NCI-H146 (cell line): ENCODE measurements at regions not wholly inside any gene's neighbourhood (a gene's known extent, or its start where the extent isn't known, plus 50 kb on each side); places are given as distances from the start of the nearest gene placed in this dataset.

Experiments
- DNase-seq: peaks from one replicate; lab custom pipeline; 2025; lab: John Stamatoyannopoulos, UW

DNA sequence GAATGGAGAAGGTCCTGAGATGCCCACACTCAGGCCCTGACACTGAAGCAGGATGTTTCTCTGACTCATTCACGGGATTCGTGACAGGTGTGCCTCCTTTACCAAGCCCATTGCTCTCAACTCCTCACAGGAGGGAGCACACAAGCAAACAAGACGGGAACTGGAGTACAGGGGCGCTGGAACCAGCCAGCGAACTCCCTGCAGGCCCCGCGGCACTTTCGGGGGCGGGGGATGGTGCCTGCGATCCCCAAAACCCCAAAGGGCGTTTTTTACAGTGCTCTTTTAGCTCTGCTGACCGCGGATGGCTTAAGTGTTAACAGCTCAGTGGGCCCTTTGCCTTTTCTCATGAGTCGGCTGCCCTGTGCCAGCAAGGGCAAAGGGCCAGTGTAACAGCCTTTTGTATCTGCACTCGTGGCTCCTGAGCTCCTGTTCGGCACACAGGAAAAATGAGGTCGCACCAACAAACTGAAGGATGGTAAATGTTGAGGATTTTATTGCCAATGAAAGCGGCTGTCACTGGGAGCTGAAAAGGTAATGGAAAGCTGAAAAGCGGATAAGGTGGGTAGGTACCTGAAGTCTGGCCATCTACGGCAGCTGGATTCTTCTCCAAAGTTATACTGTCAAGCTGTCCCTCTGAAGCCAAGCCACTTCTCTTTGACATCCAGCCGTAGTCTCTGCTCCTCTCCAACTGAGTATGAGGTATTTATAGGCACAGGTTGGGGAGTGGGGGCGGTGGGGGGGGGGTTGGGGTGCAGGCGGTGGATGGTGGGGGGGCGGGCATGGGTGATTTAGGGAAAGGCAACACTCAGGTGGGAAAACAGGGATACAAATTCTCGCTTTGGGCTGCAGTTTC, 65.0 kb upstream of the TRPC4 start:
- DNase-seq: peak; percentile 15

DNA sequence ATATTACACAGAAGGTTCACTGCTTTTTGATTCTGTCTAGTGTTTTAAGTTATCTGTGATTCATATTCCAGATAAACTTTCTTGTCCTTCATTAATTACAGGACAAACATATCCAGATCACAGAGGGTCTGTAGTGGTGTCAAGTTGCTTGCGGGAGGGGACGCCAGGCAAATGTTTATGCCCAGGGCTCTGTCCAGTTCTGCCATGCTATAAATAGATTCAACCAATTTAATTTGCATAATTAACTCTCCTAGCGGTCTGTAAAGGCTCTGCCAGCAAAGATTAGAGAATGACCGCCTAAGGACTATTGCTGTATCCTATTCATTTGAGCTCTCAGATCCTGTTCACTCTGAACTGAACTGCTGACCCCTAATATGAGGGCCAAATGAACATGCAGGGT, 59.7 kb upstream of the TRPC4 start:
- peak; percentile 45 for DNase-seq

DNA sequence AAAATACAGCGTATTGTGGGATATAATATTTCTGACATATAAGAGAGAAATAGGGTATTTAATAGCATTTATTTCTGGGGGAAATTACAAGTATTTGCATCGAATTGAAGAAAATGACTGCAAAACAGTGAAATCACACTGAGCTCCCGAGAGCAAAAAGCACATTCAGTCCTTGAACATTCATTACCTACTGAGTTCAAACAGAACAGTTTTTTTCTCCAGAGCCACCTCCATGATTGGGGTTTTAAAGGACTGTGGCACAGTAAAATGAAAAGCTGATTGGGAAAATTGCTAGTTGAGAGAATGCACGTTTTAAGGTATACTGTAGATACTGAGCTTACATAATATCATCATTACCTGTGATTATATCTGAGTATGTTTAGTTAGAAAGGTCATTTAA, 58.0 kb upstream of the TRPC4 start:
- no peak for DNase-seq

DNA sequence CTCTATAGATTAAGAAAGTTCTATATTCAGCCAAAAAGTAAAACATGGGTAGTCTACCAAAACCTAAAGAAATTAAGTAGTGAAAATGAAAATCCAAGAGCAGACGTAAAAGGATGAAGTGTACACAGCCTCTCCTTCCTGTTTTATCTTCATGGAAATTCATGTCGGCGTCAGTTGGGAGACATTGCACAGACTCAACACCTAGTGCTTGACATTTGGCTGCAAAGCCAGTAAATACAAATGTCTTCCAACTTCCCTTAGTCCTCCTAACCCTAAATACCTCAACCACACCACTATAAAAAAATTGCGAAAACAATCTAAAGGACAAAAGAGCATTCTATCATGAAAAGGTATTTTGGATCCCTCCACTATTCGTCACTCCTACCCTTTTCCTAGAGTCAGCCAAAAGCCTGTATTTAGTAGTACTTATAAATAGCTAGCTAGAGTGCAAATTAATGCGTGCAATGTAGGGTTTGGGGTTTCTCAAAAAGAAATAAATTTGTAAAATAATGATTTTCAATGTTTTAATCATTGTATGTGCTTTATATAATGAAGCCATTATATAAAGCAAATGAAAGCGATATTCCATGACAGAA, 56.4 kb upstream of the TRPC4 start:
- DNase-seq: no peak

DNA sequence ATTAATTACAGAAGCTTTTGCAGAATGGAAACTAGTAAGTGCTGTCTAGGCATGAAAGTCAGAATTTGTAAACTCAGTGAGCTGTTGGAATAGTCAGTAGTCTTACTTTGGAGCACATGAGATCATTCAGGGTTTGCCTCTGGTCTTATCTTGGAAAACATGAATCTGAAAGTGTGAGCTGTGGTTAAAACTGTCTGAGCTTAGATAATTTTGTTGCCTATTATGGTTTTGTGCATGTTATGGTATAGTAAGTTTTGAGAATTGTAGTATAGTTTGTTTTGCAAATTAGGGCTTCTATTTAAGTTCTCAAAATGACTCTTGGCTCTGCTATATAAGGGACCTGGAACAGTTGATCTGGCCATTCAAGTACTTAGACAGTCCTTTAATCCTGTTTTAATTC, 53.7 kb upstream of the TRPC4 start:
- no peak for DNase-seq

DNA sequence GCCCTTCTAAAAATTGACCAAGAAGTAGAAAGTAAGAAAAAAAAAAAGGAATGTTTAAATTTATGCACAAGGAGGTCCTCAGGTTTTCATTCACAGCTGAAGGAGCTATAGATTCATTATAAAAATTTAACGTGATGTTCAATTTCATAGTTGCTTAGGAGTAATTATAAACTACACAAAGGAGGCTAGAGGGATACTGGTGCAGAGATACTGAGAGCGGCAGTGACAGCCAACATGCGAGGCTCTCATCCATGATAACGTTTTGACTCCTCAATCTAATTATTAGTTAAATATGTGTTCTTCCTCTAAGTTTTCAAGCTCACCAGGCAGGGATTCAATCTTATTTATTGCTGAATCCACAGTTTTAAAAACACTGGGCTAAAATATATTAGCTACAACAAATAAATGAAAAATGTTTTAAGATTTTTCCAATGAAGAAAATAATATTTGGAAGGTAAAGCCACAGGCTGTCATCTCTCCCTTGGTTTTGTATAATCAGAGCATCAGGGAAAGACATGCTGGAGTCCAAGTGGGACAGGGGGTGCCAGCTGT, 49.8 kb upstream of the TRPC4 start:
- no peak for DNase-seq
